ENCODE measurements at regions not wholly inside any gene's neighbourhood (a gene's known extent, or its start where the extent isn't known, plus 50 kb on each side); places are given as distances from the start of the nearest gene placed in this dataset.

DNA sequence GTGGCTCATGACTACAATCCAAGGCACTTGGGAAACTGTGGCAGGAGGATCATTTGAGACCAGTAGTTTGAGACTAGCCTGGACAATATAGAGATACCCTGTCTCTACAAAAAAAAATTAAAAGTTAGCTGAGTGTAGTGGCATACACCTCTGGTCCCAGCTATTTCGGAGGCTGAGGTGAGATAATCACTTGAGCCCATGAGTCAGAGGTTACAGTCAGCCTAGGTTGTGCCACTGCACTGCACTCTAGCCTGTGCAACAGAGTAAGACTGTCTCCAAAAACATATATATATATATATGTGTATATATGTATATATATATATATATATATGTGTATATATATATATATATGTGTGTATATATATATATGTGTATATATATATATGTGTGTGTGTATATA is 890.8 kb downstream of the NLGN4Y start:
- no peak for DNase-seq

DNA sequence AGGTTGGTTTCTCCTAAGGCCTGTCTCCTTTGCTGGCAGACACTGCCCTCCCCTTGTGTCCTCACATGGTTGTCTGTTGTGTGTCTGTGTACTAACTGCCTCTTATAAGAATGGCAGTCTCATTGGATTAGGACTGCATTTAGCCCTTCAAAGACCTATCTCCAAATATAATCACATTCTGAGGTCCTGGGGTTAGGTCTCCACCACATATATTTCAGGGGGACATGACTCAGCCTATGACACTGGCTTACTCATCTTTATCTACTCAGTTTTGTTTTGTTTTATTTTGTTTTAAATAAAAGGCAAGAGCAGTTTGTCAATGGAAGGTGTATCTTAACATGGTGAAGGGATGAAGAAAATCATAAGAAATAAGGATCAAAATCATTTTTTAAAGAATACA is 894.3 kb downstream of the NLGN4Y start:
- DNase-seq: no peak

DNA sequence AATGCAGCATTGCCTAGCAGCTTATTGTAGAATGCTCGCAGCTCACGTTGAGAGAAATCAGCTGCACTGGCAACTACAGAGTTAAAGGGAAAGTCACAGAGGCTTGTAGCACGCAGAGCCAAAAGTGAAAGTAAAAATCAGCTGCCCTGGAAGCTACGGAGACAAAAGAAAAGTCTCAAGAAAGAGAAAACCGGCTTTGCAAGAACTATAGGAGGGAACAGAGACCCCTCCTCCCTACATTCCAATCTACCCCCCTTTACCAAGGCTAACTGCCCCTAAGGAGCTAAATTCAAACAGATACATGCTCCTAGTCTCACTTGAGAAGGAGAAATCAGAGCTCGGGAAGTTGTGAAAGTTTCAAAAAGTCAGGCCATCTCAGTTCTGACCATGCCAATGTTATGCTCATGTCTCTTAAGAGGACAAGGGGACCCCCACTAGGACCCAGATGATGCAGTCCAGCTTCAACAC is 900.4 kb downstream of the NLGN4Y start:
- peak; percentile 1 to 2 for DNase-seq

DNA sequence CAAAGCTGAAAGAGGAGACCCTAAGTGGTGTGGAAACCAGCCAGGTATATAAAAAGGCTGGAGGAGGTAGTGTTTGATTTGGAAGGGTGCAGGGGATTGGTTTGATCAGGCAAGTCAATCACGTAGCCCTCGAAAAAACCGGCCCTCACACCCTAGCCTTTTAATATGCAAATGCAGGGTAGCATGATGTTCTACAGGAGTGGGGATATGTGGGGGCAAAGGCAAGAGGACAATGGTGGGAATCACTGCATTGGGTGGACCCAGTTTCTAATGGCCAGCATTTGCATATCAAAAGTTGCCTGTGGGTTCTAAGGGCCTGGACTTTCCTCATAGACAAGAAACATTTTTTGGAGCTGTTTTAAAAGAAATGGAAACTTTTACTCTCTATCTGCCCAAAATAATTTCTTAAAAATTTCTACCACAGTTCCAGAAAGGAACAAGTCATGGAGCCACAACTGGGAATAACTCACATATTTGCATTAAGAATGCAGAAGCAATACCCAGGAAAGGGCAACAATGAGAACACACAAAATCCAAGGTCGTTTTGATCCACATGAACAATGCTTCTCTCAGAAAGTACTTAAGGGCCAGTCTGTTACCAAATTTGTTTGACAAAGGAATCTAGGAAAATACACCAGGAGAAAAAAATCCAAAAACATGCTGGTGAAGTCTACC is 915.8 kb downstream of the NLGN4Y start:
- DNase-seq: no peak

DNA sequence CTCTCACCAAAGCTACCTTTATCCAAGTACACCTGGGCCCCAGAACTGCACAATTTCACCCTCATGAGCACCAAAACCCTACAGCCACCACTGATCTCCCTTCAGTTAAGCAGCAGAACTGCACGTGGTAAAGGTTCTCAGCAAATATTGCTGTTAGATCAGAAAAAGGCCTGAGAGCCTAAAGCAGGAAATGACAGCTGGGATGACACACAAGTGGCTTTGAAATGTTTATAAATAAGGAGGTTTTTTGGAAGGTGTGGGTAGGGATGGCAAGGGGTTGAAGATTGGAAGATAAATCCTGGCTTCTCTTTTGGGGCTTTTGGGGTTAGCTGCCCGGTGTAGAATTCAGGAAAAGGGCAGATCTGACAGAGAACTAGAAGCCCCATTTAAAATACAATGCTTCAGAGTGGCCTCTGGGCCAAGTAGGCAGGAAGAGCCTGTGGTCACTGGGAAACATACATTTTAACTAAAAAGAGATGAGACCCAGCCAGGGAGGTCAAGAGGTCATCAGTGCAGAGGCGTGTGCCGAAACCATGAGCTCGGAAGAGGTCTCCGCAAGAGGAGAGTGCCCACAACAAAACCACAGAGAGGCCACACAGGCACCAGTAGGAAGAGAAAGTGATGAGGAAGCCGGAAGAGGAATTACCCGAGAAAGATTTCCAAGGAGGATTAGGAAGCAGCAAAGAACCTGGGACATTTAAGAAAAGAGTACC is 916.5 kb downstream of the NLGN4Y start:
- DNase-seq: no peak

DNA sequence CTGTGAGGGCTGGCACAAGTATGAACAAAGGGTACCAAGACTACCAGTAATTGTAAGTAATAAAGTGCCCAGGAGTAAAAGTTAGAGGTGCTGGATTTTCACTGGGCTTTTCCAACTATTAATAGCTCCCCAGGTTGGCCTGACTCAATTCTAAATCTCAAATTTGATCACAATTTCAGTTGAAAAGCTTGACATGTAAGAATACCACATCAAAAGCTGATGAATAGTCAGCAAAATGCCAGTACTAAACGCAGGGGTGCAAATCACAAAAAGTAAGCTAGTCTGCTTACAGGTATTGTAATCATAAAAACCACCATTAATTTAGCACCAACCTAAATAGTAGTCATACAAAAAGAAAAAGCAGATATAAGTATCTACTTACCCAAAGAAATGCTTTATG is 917.5 kb downstream of the NLGN4Y start:
- DNase-seq: no peak

DNA sequence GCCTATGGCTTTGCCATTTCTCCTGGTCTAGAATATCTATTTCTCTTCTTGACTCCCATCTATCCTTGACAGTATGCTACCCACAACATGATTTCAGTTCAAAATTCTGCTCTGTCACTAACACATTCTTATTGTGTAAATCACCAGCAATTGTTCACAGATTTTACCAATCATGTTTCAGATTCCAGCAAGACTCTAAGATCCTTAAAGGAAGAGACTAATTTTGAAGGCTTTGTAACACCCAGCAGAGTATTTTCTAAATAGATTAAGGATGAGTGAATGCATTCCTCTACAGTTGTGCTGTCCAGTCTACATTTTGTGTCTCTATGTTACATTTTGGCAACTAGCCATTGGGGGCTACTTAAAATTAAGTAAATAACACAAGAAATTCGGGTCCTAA is 921.5 kb downstream of the NLGN4Y start:
- DNase-seq: no peak

DNA sequence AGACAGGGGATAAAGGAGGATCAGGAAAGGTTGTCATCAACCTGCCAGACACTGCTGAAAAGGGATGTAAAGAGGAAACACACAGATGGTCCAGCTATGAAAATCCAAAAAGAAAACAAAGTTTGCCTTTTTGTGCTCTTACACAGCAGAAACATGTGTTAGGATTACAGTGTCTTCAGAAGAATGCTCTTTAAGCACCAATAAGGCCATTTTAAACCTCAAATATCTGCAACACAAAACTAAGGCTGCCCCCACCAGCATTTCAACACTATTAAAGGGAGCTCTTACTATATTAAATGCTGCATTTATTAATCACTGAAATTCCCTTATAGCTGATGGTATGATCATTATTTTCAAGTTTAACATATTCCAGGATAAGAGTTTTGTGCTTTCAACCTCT is 922.5 kb downstream of the NLGN4Y start:
- no peak for DNase-seq

DNA sequence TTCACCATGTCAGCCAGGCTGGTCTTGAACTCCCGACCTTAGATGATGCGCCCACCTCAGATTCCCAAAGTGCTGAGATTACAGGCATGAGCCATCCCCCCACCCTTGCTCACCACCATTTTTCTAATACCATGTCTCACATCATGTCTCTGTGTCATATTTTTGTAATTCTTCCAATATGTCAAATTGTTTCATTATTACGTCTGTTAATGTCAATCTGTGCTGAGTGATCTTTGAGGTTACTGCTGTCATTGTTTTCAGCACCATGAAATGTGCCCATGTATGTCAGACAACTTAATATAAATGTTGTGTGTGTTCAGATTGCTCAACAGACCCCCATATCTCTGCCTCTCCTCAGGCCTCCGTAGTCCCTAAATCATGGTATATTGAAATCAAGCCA is 923.6 kb downstream of the NLGN4Y start:
- DNase-seq: no peak

DNA sequence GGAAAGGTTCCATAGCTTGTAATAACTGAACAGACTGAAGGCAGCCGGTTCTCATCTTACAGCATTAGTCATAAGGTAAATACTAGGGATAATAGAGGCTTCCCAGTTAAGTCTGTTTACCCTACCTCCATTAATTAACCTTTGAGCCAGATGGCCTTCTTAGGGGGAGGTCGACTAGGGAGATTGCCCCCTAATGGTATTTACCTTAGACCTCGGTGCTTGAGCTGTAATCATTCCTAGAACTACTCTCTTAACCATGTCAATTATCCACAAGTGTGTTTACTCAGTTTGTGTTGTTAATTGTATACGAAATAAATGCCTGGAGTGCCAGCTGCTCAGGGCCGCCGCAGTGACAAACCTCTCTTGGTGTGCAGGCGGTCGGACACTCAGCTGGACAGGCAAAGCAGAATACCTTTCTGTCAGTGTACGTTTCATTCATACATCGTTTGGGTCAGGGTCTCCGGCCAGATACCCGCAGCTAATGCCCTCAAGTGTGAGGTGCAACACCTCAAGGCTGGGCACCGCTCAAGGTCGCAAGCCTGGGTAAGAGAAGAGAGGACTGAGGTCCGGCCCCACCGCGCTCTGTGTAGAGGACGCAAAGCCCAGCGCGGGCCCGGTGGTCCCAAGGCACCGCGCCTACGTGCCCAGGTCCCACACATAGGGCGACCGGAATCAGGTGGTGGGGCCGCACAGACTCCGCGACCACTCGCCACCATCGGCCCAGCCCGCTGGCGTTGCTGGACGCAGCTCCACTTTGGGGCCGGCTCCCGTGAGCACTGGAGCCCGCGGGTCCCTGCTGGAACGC is 931.0 kb downstream of the NLGN4Y start:
- DNase-seq: no peak

DNA sequence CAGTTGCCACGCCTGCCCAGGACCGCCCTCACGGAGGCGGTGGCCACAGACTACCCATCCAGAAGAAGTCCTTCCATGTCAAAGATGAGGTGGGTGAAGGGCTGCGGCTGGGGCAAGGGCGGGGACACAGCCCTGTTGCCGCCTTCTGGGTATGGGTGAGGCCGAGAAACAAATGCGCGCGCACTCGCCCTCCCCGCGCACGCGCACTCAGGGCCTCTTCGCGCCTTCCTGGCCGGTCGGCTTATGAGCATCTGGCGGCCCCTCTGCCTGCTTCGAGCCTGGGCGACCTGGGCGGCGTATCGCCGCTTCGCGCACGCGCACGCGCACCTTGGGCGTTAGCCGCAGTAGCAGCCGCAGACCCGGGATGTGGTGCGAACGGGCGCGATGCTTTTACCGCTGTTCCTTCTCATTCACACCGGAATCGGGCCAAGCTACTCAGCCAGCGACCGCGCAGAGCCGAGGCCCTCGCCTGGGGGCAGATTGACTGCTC is 931.7 kb downstream of the NLGN4Y start:
- DNase-seq: peak in 1 of 2 donors; percentile 7

DNA sequence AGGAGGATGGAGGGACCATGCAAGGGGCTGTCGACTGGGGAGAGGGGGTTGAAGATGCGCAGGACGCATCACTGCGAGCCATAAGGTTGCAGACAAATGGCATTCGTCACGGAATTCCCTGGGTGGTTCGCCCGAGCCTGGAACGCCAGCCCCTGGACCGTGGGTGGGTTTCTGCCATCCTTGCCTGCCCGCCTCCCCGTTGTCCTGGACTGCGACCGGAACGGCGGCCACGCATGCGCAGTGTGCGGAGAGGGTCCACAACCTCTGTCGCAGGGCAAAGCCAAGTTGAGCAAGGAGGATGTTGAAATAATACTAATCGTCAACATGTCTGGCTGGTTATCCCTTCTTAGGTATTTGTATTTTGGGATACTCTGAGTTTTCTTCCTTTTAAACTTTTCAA is 932.2 kb downstream of the NLGN4Y start:
- no peak for DNase-seq

DNA sequence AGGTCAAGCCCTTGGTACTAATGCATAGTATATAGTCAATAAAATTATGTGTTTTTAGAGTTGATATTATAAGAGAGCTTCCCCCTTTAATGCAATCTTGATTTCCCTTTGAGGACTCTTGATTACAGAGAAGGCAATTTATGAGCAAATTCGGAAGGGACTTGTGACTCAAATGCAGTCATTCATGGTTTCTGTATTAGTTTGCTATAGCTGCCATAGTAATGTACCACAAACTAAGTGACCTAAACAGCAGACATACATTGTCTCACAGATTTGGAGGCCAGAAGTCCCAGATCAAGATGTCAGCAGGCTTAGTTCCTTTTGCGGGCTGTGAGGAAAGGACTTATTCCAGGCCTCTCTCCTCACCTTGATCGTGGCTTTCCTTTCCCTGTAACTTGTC is 933.4 kb downstream of the NLGN4Y start:
- DNase-seq: no peak

DNA sequence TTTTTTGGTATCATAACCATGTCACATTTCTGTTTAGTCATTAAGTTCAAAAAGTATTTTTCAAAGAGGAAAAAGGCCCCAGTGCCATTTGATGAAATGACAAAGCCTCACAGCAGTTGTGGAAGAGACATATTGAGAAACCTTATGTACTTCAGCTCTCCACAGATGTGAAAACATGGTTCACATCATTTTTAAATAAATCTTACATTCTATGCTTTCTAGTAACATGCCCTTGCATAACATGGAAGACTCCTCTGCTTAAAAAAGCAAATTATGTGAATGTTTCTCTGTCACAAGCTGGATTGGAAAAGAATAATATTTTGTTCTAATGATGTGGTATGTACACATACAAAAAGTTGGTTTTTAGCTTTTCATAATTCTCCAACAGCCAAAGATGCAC is 934.1 kb downstream of the NLGN4Y start:
- no peak for DNase-seq

DNA sequence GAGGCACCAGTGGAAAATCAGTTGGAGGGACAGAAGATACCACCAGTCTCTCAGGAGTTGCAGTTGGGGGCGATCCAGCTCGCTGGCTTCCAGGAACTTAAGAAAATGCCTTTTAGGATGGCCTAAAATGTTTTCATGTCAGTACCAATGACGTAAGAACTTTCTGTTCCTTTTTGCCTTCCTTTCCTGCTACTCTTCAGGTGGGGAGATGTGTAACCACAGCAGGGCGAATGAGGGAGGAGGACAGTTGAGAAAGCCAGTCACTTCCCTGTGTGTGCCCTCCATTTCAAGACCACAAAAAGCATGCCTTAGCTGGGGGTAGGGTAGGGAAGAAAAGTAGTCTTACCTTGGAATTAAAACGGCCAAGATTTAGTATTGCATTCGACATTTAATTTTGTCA is 941.6 kb downstream of the NLGN4Y start:
- no peak for DNase-seq

DNA sequence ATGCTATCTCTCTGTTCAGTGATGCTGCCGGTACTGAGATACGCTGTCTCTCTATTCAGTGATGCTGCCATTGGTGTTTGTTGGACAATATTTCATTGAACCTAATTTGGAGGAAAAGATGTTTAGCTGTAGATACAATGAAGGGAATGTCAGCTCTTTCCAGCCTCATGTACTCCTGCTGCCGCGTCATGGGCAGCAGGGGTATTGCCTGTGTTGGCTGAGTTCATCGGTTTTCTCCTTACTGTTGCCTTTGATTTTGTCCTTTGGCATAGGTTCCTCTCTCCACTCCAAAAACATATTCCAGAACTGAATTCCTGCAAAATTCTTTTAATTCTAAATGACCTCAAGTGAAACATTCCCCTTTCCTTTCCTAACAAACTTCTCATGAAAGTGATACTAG is 942.6 kb downstream of the NLGN4Y start:
- no peak for DNase-seq

DNA sequence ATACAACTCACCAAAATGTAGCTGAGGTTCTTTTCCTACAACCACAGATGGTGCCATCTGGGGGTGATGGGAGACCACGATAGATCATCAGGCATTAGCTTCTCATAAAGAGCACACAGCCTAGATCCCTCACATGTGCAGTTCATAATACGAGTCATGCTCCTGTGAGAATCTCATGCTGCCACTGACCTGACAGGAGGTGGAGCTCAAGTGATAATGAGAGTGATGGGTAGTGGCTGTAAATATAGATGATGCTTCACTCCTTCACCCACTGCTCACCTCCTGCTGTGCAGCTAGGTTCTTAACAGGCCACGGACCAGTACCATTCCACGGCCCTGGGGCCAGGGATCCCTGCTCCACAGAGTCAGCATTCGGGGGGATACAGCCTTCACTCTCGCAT is 943.8 kb downstream of the NLGN4Y start:
- DNase-seq: no peak

DNA sequence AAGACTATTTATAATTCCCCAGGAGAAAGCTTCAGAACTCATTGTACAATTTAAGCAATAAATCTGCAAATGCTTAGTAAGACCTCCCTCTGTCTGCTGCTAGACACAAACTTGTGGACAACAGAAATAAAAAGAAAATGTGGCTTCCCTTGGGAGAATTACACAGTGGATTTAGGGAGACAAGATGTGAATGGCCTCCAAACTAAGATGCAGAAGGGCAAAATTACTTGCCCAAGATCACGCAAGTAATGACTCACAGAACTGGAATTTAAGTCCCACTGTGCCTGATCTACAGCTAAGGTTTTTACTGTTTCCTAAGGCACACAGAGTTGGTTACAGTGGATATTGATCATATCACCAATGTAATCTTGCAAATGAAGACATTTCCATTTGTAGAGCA is 947.0 kb downstream of the NLGN4Y start:
- DNase-seq: no peak

DNA sequence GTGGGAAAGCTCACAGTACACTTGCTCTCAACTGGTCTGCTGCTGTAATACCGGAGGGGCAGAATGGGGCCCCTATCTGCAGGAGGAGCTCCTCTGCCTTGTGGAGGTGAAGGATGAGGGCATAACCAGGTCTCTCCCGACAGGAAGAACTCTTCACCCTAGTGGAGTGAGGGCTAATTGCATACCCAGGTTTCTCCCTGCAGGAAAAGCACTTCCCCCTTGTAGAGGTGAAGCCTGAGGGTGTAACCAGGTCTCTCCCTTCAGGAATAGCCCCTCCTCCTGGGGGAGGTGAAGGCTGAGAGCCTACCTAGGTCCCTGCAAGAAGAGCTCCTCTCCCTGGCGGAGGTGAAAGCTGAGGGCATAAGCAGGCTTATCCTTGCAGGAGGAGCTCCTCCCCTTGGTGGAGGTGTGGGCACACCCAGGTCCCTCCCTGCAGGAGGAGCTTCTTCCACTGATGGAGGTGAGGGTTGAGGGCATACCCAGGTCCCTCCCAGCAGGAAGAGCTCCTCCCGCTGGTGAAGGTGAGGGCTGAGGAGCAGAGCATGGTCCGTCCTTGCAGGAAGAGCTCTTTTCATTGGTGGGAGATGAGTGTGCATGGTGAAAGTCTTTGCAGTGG is 954.1 kb downstream of the NLGN4Y start:
- DNase-seq: no peak

DNA sequence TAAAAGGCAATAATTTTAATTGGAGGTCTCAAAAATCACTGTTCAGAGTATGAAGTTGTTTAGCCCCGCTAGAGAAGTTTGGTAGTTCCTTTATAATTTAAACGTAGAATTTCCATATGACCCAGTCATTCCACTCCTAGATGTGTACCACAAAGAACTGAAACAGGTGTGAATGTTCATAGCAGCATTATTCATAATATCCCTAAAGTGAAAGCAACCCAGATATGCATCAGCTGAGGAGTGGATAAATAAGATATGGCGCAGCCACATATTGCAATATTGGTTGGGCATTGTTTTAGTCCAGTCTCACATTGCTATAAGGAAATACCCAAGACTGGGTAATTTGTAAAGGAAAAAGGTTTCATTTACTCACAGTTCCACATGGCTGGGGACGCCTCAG is 976.2 kb downstream of the NLGN4Y start:
- no peak for DNase-seq

DNA sequence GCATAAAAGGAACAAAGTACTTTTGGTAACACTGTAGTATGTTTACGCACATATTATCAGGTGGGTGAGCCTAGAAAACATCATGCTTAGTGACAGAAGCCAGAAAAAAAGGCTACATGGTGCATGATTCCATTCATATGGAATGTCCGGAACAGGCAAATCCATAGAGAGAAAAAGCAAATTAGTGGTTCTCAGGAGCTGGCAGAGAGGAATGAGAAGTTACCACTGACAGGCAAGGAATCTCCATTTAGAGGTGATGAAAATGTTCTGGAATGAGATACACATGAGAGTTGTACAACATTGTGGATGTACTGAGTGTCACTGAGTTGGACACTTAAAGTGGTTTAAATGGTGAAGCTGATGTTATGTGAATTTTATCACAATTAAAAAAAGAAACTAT is 976.9 kb downstream of the NLGN4Y start:
- no peak for DNase-seq

DNA sequence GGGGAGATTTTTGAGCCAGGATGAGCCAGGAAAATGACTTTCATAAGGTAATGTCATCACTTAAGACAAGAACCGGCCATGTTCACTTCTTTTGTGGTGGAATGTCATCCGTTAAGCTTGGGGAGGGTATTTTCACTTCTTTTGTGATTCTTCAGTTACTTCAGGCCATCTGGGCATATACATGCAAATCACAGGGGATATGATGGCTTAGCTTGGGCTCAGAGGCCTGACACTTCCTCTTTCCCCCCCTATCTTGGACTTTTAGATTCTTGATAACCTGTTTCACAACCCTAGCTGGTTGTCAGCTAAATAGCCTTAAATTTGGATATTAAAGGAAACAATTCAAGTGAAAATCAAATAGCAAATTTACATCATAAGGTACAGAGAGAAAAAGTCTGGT is 986.0 kb downstream of the NLGN4Y start:
- no peak for DNase-seq

DNA sequence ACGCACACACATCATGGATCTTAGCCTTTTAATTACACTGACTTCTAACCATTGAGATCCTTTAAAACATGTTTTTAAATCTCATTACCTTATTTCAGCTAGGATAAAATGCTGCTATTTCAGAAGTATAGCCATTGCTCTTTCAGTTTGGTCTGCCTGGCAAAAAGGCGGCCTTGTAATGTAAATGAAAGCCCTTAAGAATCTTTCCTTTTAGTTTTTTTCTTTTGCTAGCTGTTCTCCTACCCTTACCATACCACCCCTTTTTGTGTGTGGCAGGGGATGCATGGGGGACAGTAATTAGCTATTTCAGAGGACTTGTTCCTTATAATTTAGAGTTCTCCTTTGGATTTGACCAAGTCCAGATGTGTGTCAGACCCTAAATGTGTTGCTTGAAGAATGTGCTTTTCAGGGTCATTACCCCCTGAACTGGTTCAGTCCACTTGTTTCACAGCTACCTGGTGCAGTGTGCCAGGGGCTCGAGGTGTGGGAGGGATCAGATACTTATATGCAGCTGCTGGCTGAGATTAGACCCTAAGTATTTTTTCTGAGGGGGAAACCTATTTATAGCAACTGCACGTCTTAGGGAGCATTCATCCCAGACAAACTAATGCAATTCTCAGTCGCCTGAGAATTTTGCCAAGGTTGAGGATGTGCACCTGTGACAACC is 986.8 kb downstream of the NLGN4Y start:
- no peak for DNase-seq

All from inflammatory macrophage (primary cell).